SH-SY5Y (cell line): ENCODE measurements at regions not wholly inside any gene's neighbourhood (a gene's known extent, or its start where the extent isn't known, plus 50 kb on each side); places are given as distances from the start of the nearest gene placed in this dataset.

Experiments used
- GATA2 ChIP-seq: IDR thresholded peaks from 2 replicates; pipeline ENCODE4 v1.6.1; 2011; ENCODE audit warnings: mild to moderate bottlenecking, low read depth, low read length
- GATA3 ChIP-seq: IDR thresholded peaks from 2 replicates; pipeline ENCODE4 v1.6.1; 2011; ENCODE audit warnings: low read depth, mild to moderate bottlenecking, low read length, moderate library complexity

DNA sequence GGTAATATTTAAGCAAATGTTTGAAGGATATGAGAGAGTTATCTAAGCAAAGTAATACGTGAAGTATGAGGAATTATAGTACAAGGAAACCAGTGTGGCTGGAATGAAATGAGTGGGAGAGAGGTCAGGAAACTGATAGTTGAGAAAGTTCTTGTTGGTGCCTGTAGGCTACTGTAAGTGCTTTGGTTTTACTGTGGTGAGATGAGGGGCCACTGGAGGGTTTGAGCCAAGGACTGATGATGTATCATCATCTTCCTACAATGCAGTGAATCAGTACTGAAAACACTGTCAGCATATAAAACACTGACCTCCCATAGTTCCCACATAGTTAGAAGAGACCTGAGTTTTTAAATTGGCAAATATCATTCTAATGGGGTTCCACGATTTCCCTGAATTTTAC is 367.5 kb upstream of the CTSO start:
- TF ChIP-seq GATA2 (no peak), GATA3 (no peak)
